ENCODE measurements at regions not wholly inside any gene's neighbourhood (a gene's known extent, or its start where the extent isn't known, plus 50 kb on each side); places are given as distances from the start of the nearest gene placed in this dataset.

GRCh38 chrX:139207655-139208054 lies 322.9 kb upstream of the F9 start:
- TF ChIP-seq CTCF (IDR thresholded peaks at IDR 0.05) (no peak), EZH2 (IDR thresholded peaks at IDR 0.05; ENCODE audit: borderline replicate concordance, insufficient read depth, low read depth, low read length, poor library complexity, severe bottlenecking) (no peak)
